ENCODE measurements at regions not wholly inside any gene's neighbourhood (a gene's known extent, or its start where the extent isn't known, plus 50 kb on each side); places are given as distances from the start of the nearest gene placed in this dataset.
A peak's percentile ranks its signal among the peaks of the same experiment; 100 is the strongest.

DNA sequence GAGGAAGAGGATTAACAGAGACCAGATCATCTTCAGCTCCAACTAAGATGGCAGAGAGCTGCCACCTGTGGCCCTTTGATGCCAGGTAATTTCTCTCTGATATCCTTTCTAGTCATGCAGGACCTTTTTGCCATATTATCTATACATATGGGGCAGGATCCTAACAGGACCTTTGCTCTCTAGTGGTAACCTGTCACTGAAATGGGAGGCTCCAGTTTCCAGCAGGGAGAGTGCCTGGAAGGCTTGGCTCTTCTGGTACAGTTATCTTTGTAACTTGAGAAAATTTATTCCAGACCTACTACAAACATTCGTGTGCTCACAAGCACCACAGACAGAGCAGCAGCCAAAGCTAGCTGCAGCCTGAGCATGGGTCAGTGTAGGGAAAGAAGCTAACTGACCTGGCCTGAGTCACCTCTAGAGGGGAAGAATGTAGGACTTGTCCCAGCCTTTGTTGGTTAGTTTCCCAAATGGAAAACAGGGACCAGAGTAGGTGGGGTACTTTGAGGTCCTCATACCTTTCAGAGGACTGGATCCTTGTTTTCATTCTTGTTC lies 86.5 kb upstream of the MACF1 start:
- Histone ChIP-seq H3K27me3 (ENCODE audit: control insufficient read depth in 3 of 3, insufficient read depth in 3 of 3, low read length in 3 of 3) (no peaks in the 10 kb centered on the region), H3K4me1 (ENCODE audit: control insufficient read depth in 3 of 3, insufficient read depth in 3 of 3, low read length in 3 of 3) (peaks cover 31 to 39% (median 31%) of the 10 kb centered on the region in 3 donors), H3K4me3 (ENCODE audit: low read length in 3 of 3) (no peak overlapping the region), H3K27ac (ENCODE audit: low read depth, low read length) (no peak overlapping the region), H3K9ac (ENCODE audit: low read depth in 1 of 3, low read length in 3 of 3) (no peak overlapping the region), H3K36me3 (ENCODE audit: control insufficient read depth in 3 of 3, insufficient read depth in 3 of 3, low read length in 3 of 3) (peaks cover 0 to 5% (median 0%) of the 10 kb centered on the region in 3 donors), H3K9me3 (ENCODE audit: control insufficient read depth in 3 of 3, low read length in 3 of 3) (no peaks in the 10 kb centered on the region)

- no peak overlapping the region for H3K4me3 ChIP-seq (ENCODE audit: low read length in 3 of 3)
- peaks cover 0 to 5% (median 0%) of the 10 kb centered on the region in 3 donors for H3K36me3 ChIP-seq (ENCODE audit: control insufficient read depth in 3 of 3, insufficient read depth in 3 of 3, low read length in 3 of 3)
- no peaks in the 10 kb centered on the region for H3K27me3 ChIP-seq (ENCODE audit: control insufficient read depth in 3 of 3, insufficient read depth in 3 of 3, low read length in 3 of 3)
- H3K9ac ChIP-seq (ENCODE audit: low read depth in 1 of 3, low read length in 3 of 3): no peak overlapping the region
- no peak overlapping the region for H3K27ac ChIP-seq (ENCODE audit: low read depth, low read length)
- no peaks in the 10 kb centered on the region for H3K9me3 ChIP-seq (ENCODE audit: control insufficient read depth in 3 of 3, low read length in 3 of 3)
- peaks cover 16 to 19% (median 17%) of the 10 kb centered on the region in 3 donors for H3K4me1 ChIP-seq (ENCODE audit: control insufficient read depth in 3 of 3, insufficient read depth in 3 of 3, low read length in 3 of 3)
These were observed 82.4 kb upstream of the MACF1 start for GRCh38 chr1:39122056-39122455.

DNA sequence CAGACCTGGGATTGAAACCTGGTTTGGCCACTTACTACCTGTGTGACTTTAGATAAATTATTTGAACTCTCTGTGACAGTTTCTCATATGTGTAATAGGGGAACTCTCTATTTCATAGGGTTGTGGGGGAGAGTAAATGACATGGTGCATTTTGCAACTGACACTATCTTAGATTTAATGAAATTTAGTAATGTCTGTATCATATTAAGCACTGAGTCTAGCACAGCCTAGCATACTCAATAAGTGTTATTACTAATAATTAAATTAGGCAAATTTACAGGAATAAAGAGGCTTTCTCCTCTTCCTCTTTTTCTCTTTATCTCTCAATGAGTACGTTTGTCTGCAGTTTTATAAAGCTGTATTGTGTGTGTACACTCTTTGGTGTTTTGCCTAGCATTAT lies 80.2 kb upstream of the MACF1 start:
- Histone ChIP-seq H3K27me3 (ENCODE audit: control insufficient read depth in 3 of 3, insufficient read depth in 3 of 3, low read length in 3 of 3) (no peaks in the 10 kb centered on the region), H3K9me3 (ENCODE audit: control insufficient read depth in 3 of 3, low read length in 3 of 3) (no peaks in the 10 kb centered on the region), H3K27ac (ENCODE audit: low read depth, low read length) (no peak overlapping the region), H3K4me3 (ENCODE audit: low read length in 3 of 3) (no peak overlapping the region), H3K36me3 (ENCODE audit: control insufficient read depth in 3 of 3, insufficient read depth in 3 of 3, low read length in 3 of 3) (peaks cover 0 to 5% (median 0%) of the 10 kb centered on the region in 3 donors), H3K9ac (ENCODE audit: low read depth in 1 of 3, low read length in 3 of 3) (no peak overlapping the region), H3K4me1 (ENCODE audit: control insufficient read depth in 3 of 3, insufficient read depth in 3 of 3, low read length in 3 of 3) (peaks cover 7 to 12% (median 11%) of the 10 kb centered on the region in 3 donors)

- Histone ChIP-seq H3K27ac (ENCODE audit: low read depth, low read length) (peak overlapping the region; percentile 11), H3K9ac (ENCODE audit: low read depth in 1 of 3, low read length in 3 of 3) (no peak overlapping the region), H3K4me3 (ENCODE audit: low read length in 3 of 3) (no peak overlapping the region), H3K4me1 (ENCODE audit: control insufficient read depth in 3 of 3, insufficient read depth in 3 of 3, low read length in 3 of 3) (peaks cover 24 to 38% (median 28%) of the 10 kb centered on the region in 3 donors), H3K36me3 (ENCODE audit: control insufficient read depth in 3 of 3, insufficient read depth in 3 of 3, low read length in 3 of 3) (peaks cover 0 to 4% (median 0%) of the 10 kb centered on the region in 3 donors), H3K9me3 (ENCODE audit: control insufficient read depth in 3 of 3, low read length in 3 of 3) (no peaks in the 10 kb centered on the region), H3K27me3 (ENCODE audit: control insufficient read depth in 3 of 3, insufficient read depth in 3 of 3, low read length in 3 of 3) (no peaks in the 10 kb centered on the region)
These were observed 77.0 kb upstream of the MACF1 start for GRCh38 chr1:39127513-39127912.

- H3K9ac ChIP-seq (ENCODE audit: low read depth in 1 of 3, low read length in 3 of 3): no peak overlapping the region
- no peak overlapping the region for H3K27ac ChIP-seq (ENCODE audit: low read depth, low read length)
- peaks cover 30 to 44% (median 33%) of the 10 kb centered on the region in 3 donors for H3K4me1 ChIP-seq (ENCODE audit: control insufficient read depth in 3 of 3, insufficient read depth in 3 of 3, low read length in 3 of 3)
- H3K27me3 ChIP-seq (ENCODE audit: control insufficient read depth in 3 of 3, insufficient read depth in 3 of 3, low read length in 3 of 3): no peaks in the 10 kb centered on the region
- no peaks in the 10 kb centered on the region for H3K9me3 ChIP-seq (ENCODE audit: control insufficient read depth in 3 of 3, low read length in 3 of 3)
- no peaks in the 10 kb centered on the region for H3K36me3 ChIP-seq (ENCODE audit: control insufficient read depth in 3 of 3, insufficient read depth in 3 of 3, low read length in 3 of 3)
- H3K4me3 ChIP-seq (ENCODE audit: low read length in 3 of 3): no peak overlapping the region
These were observed 76.4 kb upstream of the MACF1 start for GRCh38 chr1:39128126-39128525.

GRCh38 chr1:39128959-39129358 lies 75.5 kb upstream of the MACF1 start:
- no peaks in the 10 kb centered on the region for H3K36me3 ChIP-seq (ENCODE audit: control insufficient read depth in 3 of 3, insufficient read depth in 3 of 3, low read length in 3 of 3)
- H3K9me3 ChIP-seq (ENCODE audit: control insufficient read depth in 3 of 3, low read length in 3 of 3): no peaks in the 10 kb centered on the region
- no peak overlapping the region for H3K27ac ChIP-seq (ENCODE audit: low read depth, low read length)
- H3K9ac ChIP-seq (ENCODE audit: low read depth in 1 of 3, low read length in 3 of 3): no peak overlapping the region
- H3K4me3 ChIP-seq (ENCODE audit: low read length in 3 of 3): no peak overlapping the region
- peaks cover 31 to 45% (median 36%) of the 10 kb centered on the region in 3 donors for H3K4me1 ChIP-seq (ENCODE audit: control insufficient read depth in 3 of 3, insufficient read depth in 3 of 3, low read length in 3 of 3)
- no peaks in the 10 kb centered on the region for H3K27me3 ChIP-seq (ENCODE audit: control insufficient read depth in 3 of 3, insufficient read depth in 3 of 3, low read length in 3 of 3)

GRCh38 chr1:39129514-39129913 lies 75.0 kb upstream of the MACF1 start:
- H3K36me3 ChIP-seq (ENCODE audit: control insufficient read depth in 3 of 3, insufficient read depth in 3 of 3, low read length in 3 of 3): no peaks in the 10 kb centered on the region
- H3K27ac ChIP-seq (ENCODE audit: low read depth, low read length): no peak overlapping the region
- H3K4me1 ChIP-seq (ENCODE audit: control insufficient read depth in 3 of 3, insufficient read depth in 3 of 3, low read length in 3 of 3): peaks cover 31 to 45% (median 36%) of the 10 kb centered on the region in 3 donors
- H3K27me3 ChIP-seq (ENCODE audit: control insufficient read depth in 3 of 3, insufficient read depth in 3 of 3, low read length in 3 of 3): no peaks in the 10 kb centered on the region
- no peak overlapping the region for H3K4me3 ChIP-seq (ENCODE audit: low read length in 3 of 3)
- no peaks in the 10 kb centered on the region for H3K9me3 ChIP-seq (ENCODE audit: control insufficient read depth in 3 of 3, low read length in 3 of 3)
- H3K9ac ChIP-seq (ENCODE audit: low read depth in 1 of 3, low read length in 3 of 3): no peak overlapping the region

DNA sequence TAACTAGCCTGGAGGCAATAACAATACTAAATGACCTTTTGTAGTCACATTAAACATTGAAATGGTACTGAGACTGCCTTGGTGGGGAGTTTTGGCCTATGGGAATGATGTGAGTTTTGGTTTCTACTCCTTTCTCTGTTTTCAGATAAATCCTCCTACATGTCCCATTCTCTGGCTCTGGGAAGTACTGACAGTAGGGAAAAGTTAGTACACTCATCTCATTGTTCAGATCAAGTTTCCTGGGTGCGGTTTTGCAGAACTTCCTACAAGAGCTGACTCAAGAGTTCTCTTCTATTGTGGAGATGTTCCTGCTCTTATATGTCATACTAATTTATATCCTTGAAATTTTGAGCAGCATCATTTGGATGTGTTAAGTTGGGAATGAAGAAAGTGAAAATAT lies 74.2 kb upstream of the MACF1 start:
- H3K27me3 ChIP-seq (ENCODE audit: control insufficient read depth in 3 of 3, insufficient read depth in 3 of 3, low read length in 3 of 3): no peaks in the 10 kb centered on the region
- H3K4me1 ChIP-seq (ENCODE audit: control insufficient read depth in 3 of 3, insufficient read depth in 3 of 3, low read length in 3 of 3): peaks cover 31 to 45% (median 36%) of the 10 kb centered on the region in 3 donors
- no peaks in the 10 kb centered on the region for H3K9me3 ChIP-seq (ENCODE audit: control insufficient read depth in 3 of 3, low read length in 3 of 3)
- H3K36me3 ChIP-seq (ENCODE audit: control insufficient read depth in 3 of 3, insufficient read depth in 3 of 3, low read length in 3 of 3): no peaks in the 10 kb centered on the region
- H3K4me3 ChIP-seq (ENCODE audit: low read length in 3 of 3): no peak overlapping the region
- no peak overlapping the region for H3K9ac ChIP-seq (ENCODE audit: low read depth in 1 of 3, low read length in 3 of 3)
- H3K27ac ChIP-seq (ENCODE audit: low read depth, low read length): no peak overlapping the region

DNA sequence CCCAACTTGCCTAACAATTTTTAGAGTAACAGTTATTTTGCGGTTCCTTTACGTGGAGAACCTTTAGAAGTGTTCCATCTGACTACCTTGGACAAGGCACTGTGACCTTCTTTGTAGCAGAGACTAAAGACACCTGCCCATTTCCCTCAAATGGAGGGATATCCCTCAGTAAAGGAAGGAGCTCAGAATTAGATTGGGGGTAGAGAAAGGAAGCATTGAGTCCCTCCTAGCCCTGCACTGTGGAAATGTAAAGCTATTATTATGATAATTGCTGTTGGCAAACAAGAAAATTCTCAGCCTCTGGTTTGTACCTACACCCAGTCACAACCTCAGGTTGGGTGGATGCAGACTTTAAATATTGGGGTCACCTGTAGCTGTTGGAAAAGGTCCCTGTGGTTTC lies 72.6 kb upstream of the MACF1 start:
- Histone ChIP-seq H3K27me3 (ENCODE audit: control insufficient read depth in 3 of 3, insufficient read depth in 3 of 3, low read length in 3 of 3) (no peaks in the 10 kb centered on the region), H3K36me3 (ENCODE audit: control insufficient read depth in 3 of 3, insufficient read depth in 3 of 3, low read length in 3 of 3) (no peaks in the 10 kb centered on the region), H3K4me3 (ENCODE audit: low read length in 3 of 3) (peak overlapping the region in 1 of 3 donors; percentile 25), H3K9me3 (ENCODE audit: control insufficient read depth in 3 of 3, low read length in 3 of 3) (no peaks in the 10 kb centered on the region), H3K27ac (ENCODE audit: low read depth, low read length) (peak overlapping the region; percentile 82), H3K4me1 (ENCODE audit: control insufficient read depth in 3 of 3, insufficient read depth in 3 of 3, low read length in 3 of 3) (peaks cover 27 to 45% (median 37%) of the 10 kb centered on the region in 3 donors), H3K9ac (ENCODE audit: low read depth in 1 of 3, low read length in 3 of 3) (no peak overlapping the region)

- no peaks in the 10 kb centered on the region for H3K27me3 ChIP-seq (ENCODE audit: control insufficient read depth in 3 of 3, insufficient read depth in 3 of 3, low read length in 3 of 3)
- peak overlapping the region in 2 of 3 donors; percentile 8 to 28 for H3K9ac ChIP-seq (ENCODE audit: low read depth in 1 of 3, low read length in 3 of 3)
- peaks cover 24 to 41% (median 30%) of the 10 kb centered on the region in 3 donors for H3K4me1 ChIP-seq (ENCODE audit: control insufficient read depth in 3 of 3, insufficient read depth in 3 of 3, low read length in 3 of 3)
- no peaks in the 10 kb centered on the region for H3K9me3 ChIP-seq (ENCODE audit: control insufficient read depth in 3 of 3, low read length in 3 of 3)
- H3K36me3 ChIP-seq (ENCODE audit: control insufficient read depth in 3 of 3, insufficient read depth in 3 of 3, low read length in 3 of 3): no peaks in the 10 kb centered on the region
- peak overlapping the region in 2 of 3 donors; percentile 2 to 45 for H3K4me3 ChIP-seq (ENCODE audit: low read length in 3 of 3)
- peak overlapping the region; percentile 82 for H3K27ac ChIP-seq (ENCODE audit: low read depth, low read length)
These were observed 71.8 kb upstream of the MACF1 start for GRCh38 chr1:39132505-39133339.
